GM12892 (cell line): ENCODE measurements at regions not wholly inside any gene's neighbourhood (a gene's known extent, or its start where the extent isn't known, plus 50 kb on each side); places are given as distances from the start of the nearest gene placed in this dataset.

ENCODE experiments used
- DNase-seq: peaks from one replicate; pipeline ENCODE4 v3.0.0; 2011; ENCODE audit not compliant: insufficient read length
- FAIRE-seq: peaks from 2 replicates; lab custom pipeline; 2011; peaks lifted over from hg19 to GRCh38; lab: Jason Lieb, UNC
- POLR2A ChIP-seq: IDR thresholded peaks from 2 replicates; pipeline ENCODE4 v1.6.1; 2011; ENCODE audit warnings: low read depth, low read length, control low read depth
- POLR2AphosphoS5 ChIP-seq: IDR thresholded peaks from 2 replicates; pipeline ENCODE4 v1.6.1; 2011; ENCODE audit warnings: low read depth, low read length, control low read depth
- TAF1 ChIP-seq: IDR thresholded peaks from 2 replicates; pipeline ENCODE4 v1.6.1; 2011; ENCODE audit warnings: low read depth, mild to moderate bottlenecking, control low read depth, low read length, borderline replicate concordance

DNA sequence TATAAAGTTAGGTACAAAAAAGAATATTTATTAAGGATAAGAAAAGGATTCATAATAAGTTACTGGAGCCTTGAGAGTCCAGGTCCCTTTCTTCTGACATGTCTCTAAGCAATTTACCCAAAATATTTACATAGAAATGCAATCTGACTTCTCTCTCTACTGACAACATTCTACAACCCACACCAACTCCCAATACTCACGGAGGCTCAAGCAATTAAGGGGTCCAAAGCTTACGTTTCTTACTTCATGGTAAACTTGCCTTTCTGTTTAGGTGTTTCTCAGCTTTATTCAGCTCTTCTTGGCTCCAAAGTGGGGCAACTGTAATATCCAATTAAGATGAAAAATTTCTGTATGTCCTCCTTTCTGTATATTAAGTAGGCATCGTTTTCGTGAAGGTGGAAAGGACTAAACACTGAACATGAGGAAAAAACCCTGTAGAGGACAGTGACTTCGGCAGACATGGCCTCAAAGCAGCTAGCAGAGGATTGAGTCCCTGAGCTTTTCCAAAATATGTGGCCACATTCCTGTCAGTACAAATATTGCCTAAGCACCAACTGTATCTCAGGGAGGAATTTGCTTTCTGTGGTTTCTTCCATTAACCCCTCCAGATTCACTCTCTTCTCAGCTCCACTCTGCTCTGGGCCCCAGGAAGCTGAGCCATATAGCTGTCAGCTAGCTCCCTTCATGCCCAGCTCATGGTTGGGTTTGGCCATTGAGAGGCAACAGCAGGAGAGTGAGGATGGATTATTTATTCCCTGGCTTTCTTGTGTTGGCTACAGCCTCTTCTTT lies 67.9 kb upstream of the GLS start:
- no peak for DNase-seq
- TF ChIP-seq POLR2AphosphoS5 (no peak), POLR2A (no peak), TAF1 (no peak)
- FAIRE-seq, result no peak

DNA sequence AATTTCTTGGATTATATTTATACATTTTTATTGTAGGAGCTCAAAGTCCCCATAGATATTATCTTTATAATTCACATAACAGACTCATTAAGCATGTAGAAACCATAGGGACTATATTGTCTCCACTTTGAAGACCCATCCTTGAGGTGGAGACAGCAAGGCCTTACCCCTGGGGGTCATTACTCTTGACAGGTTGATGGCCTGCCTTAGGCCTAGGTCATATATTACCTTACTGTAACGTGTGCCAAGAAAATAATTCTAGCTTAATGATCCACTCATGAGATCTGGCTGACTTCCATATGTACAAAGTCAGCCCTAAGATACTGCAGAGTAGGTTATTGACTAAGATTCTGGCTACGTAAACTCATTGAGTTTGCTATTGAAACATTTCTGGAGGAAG lies 65.4 kb upstream of the GLS start:
- FAIRE-seq, result no peak
- TF ChIP-seq TAF1 (no peak), POLR2A (no peak), POLR2AphosphoS5 (no peak)
- DNase-seq, result no peak

GRCh38 chr2:190817082-190817481 lies 63.5 kb upstream of the GLS start:
- DNase-seq (no peak), FAIRE-seq (no peak)
- TF ChIP-seq TAF1, result no peak
- TF ChIP-seq POLR2AphosphoS5, result no peak
- TF ChIP-seq POLR2A, result no peak

GRCh38 chr2:190819840-190820301 lies 60.8 kb upstream of the GLS start:
- DNase-seq, result no peak
- FAIRE-seq, result no peak
- TF ChIP-seq TAF1, result no peak
- no peak for TF ChIP-seq POLR2A
- no peak for TF ChIP-seq POLR2AphosphoS5

DNA sequence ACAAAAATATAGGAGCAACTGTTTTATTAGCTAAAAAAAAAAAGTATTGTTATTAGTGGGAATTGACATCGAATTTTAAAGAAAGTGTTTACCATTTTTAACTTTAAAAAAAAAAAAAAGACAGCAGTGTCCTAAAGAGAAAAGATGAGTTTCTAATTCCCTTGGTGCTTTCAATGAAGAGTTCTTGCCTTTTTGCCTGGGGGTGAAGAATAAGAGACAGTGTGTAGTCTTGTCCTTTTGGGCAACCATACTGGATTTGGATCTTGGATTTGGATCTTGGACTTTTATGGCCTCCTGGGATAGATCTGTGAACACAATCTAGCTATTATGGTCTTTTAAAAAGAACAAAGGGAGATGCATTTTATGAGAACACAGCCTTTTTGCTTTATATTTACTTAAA lies 60.2 kb upstream of the GLS start:
- DNase-seq, result no peak
- no peak for TF ChIP-seq POLR2A
- TF ChIP-seq POLR2AphosphoS5, result no peak
- no peak for TF ChIP-seq TAF1
- FAIRE-seq, result no peak

DNA sequence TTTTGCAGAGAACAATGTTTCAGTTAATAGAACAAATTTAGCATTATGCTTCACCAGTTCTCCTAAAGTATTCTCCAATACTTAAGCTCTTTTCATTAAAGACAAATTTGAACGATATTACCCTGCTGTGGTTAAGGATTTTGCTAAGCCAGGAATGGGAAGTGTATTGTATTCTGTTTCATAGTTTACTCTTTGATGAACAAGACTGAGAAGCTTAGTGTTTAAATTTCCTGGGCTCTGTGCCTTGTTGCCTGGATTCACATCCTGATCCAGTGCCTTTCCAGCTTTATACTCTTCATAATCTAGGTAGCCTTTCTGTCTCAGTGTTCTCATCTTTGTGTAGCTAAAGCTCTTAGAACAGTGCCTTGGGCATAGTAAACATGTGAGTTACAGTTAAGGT lies 58.6 kb upstream of the GLS start:
- TF ChIP-seq POLR2A (no peak), POLR2AphosphoS5 (no peak), TAF1 (no peak)
- DNase-seq, result no peak
- FAIRE-seq, result no peak

GRCh38 chr2:190827720-190828119 lies 52.9 kb upstream of the GLS start:
- FAIRE-seq, result no peak

DNA sequence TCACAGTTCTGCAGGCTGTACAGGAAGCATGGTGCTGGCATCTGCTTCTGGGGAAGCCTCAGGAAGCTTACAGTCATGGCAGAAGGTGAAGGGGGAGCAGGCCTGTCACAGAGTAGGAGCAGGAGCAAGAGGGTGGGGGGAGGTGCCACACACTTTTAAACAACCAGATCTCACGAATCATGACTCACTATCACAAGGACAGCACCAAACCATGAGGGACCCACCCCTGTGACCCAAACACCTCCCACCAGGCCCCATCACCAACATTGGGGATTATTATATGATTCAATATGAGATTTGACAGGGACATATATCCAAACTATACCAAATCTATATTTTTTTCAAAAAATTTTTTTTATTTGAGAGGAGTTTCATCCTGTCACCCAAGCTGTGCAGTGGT lies 51.0 kb upstream of the GLS start:
- FAIRE-seq, result no peak

More at GRCh38 chr2:190827720-190828119, 52.9 kb upstream of the GLS start:
- TF ChIP-seq POLR2A (no peak), POLR2AphosphoS5 (no peak), TAF1 (no peak)
- DNase-seq, result no peak

More for the DNA sequence above, 51.0 kb upstream of the GLS start:
- TF ChIP-seq TAF1 (no peak), POLR2A (no peak), POLR2AphosphoS5 (no peak)
- DNase-seq, result no peak
